ENCODE measurements at regions not wholly inside any gene's neighbourhood (a gene's known extent, or its start where the extent isn't known, plus 50 kb on each side); places are given as distances from the start of the nearest gene placed in this dataset.

DNA sequence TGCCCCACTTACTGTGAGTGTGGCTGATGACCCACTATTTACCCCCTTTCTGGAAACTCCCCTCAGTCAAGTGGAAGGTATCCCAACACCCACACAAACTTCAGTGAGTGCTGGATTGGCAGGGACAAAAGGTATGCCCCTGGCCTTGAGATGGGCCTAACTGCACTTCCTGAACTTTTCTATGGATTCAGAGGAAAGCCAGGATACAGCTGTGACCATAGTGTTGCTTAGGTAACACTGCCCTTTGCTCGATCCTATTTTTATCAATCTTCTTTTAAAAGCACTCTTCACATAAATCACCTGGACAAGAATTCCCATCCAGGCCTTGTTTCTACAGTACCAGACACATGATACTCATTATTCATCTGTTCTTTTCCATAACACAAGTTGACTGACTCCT is 671.5 kb upstream of the SLC8A1 start:
- ChIA-PET POLR2A (no interaction called here), CTCF (no interaction called here), SMC1A (ENCODE audit: uncharacterized antibody, unreplicated experiment) (interaction anchor here (0.9 kb wide), 1 partner anchor 8 kb away, joined by 3 read pairs; no protein-coding TSS in a partner anchor), RAD21 (ENCODE audit: unreplicated experiment) (no interaction called here)
- Histone ChIP-seq H2AFZ (ENCODE audit: control insufficient read depth, low read depth, low read length) (no peak overlapping the region), H4K20me1 (ENCODE audit: control insufficient read depth, insufficient read depth) (no peaks in the 10 kb centered on the region), H3K27me3 (replicated peaks in 1 of 2; ENCODE audit: control insufficient read depth in 2 of 2, insufficient read depth in 2 of 2, low read length in 1 of 2) (no peaks in the 10 kb centered on the region), H3K9me3 (replicated peaks; ENCODE audit: control insufficient read depth, insufficient read depth, low read length) (no peaks in the 10 kb centered on the region), H3K4me1 (ENCODE audit: control insufficient read depth, insufficient read depth, low read length) (no peaks in the 10 kb centered on the region), H3K36me3 (ENCODE audit: control insufficient read depth in 2 of 2, insufficient read depth in 2 of 2, low read length in 1 of 2) (no peaks in the 10 kb centered on the region), H3K4me2 (ENCODE audit: control insufficient read depth, insufficient read depth) (no peak overlapping the region), H3K4me3 (no peak overlapping the region), H3K9ac (ENCODE audit: control insufficient read depth, insufficient read depth, low read length) (no peak overlapping the region), H3K27ac (ENCODE audit: control insufficient read depth, insufficient read depth) (no peak overlapping the region), H3K79me2 (ENCODE audit: control insufficient read depth, insufficient read depth, low read length) (no peaks in the 10 kb centered on the region)
- no TSS peak for BruUV-seq (replicated peaks)
- TF ChIP-seq ZSCAN29 (IDR thresholded peaks at IDR 0.05): no peak
- TF ChIP-seq RBBP5 (conservative IDR thresholded peaks at IDR 0.05): no peak
- TF ChIP-seq POLR2AphosphoS5 (IDR thresholded peaks at IDR 0.05; ENCODE audit: low read length): no peak
- no peak for TF ChIP-seq NFIC (IDR thresholded peaks at IDR 0.05; ENCODE audit: low read depth, low read length)
- TF ChIP-seq JUND (IDR thresholded peaks at IDR 0.05; ENCODE audit: low read depth, low read length): no peak
- no peak for TF ChIP-seq MTA3 (IDR thresholded peaks at IDR 0.05; ENCODE audit: borderline replicate concordance, low read length)
- TF ChIP-seq, protein P1, sequence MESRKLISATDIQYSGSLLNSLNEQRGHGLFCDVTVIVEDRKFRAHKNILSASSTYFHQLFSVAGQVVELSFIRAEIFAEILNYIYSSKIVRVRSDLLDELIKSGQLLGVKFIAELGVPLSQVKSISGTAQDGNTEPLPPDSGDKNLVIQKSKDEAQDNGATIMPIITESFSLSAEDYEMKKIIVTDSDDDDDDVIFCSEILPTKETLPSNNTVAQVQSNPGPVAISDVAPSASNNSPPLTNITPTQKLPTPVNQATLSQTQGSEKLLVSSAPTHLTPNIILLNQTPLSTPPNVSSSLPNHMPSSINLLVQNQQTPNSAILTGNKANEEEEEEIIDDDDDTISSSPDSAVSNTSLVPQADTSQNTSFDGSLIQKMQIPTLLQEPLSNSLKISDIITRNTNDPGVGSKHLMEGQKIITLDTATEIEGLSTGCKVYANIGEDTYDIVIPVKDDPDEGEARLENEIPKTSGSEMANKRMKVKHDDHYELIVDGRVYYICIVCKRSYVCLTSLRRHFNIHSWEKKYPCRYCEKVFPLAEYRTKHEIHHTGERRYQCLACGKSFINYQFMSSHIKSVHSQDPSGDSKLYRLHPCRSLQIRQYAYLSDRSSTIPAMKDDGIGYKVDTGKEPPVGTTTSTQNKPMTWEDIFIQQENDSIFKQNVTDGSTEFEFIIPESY (IDR thresholded peaks at IDR 0.05): no peak
- TF ChIP-seq HDAC6 (IDR thresholded peaks at IDR 0.05; ENCODE audit: unreplicated experiment): no peak
- TF ChIP-seq RB1 (IDR thresholded peaks at IDR 0.05; ENCODE audit: borderline replicate concordance): no peak
- TF ChIP-seq NFYA (IDR thresholded peaks at IDR 0.05; ENCODE audit: borderline replicate concordance, low read depth, low read length): no peak
- no peak for TF ChIP-seq PAX8 (IDR thresholded peaks at IDR 0.05)
- no peak for TF ChIP-seq BACH1 (IDR thresholded peaks at IDR 0.05; ENCODE audit: borderline replicate concordance)
- WGBS (ENCODE audit: insufficient coverage, insufficient replicate concordance, low lambda C conversion rate, missing lambda C conversion rate): 0% methylated on average over 1 of the region's 1 CpG
- no peak for ATAC-seq
- in situ Hi-C loops (cut with MboI): no loop called here
- no peak for FAIRE-seq
- intact Hi-C loops (cut with micrococcal nuclease; ENCODE audit: unreplicated experiment): no loop called here
- no peak for DNase-seq (ENCODE audit: low read depth, low spot score)

All from GM12878 (cell line).